ENCODE measurements at regions not wholly inside any gene's neighbourhood (a gene's known extent, or its start where the extent isn't known, plus 50 kb on each side); places are given as distances from the start of the nearest gene placed in this dataset.
"Not testable (repeated sequence)": the region's sequence is repeated elsewhere in the genome, so short reads cannot be mapped to it uniquely, and the experiment has no call there.

DNA sequence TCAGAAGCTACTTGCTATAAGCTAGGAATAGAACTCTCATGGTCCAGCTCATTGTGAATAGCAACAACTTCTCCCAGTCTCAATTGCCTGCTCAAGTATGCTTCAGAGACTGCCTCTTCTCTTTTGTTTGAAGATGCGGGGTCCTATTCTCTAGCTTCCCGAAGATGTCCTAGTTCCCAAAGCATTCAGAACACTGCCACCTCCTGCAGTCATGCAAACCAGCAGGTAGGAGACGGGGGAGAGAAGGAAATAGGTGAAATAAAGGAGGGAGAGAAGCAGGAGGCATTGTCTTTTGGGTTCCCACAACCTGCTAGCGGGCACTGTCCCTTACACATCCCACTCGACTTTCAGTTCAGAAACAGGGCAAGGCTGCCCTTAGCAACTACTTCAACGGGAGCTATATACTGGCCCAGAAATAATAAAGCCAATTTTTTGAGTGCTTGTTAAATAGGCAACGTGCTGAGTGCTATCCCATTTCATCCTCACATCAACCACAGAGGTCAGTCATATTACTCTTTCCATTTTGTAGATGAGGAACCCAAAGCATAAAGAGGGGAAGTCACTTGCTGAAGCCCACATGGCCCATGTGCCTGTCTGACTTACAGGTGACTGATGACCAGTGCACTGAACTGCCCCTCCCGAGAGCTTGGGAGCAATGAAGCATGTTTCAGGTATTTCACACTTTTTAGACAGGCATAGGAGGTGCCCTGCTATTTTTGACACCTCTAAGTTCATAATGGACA is 61.9 kb upstream of the ATXN1 start:
- no peak for DNase-seq

DNA sequence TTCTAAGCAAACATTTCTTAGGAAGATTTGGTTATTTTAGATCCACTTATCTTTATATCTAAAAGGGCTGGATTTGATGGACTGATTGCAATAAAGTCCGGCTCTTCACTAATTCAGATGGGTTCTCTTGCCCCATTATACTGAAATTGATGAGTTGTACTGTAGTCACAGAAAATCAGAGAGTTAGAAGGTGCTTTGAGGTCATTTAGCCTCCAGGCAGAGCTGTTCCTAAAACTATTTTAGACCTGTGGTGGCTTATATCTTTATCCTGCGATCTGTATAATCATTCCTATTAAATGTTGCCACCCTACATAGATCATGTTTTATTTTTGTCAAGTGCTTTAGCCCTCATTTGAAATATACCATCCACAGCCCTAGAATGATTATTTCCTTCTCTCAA is 61.3 kb upstream of the ATXN1 start:
- no peak for DNase-seq

DNA sequence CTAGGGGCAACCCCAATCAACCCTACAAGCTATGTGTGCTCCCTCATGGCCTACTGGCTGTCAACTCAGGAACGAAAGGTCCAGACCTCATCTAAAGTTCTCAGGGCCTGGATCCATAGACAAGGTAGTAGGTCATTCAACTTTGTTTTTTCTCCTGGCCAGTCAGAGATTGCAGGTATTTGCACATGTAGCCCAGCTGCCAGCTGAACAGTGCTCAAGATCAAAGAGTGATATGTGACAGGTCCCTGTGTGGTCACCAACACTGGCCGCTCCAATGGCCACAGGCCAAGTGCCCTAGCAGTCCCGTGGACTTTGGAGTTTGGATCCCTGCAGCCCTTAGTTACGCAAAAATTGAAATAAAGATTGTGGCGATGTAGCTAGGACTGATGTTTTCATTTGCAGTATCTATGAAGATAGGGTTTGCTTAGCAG is 60.6 kb upstream of the ATXN1 start:
- no peak for DNase-seq

DNA sequence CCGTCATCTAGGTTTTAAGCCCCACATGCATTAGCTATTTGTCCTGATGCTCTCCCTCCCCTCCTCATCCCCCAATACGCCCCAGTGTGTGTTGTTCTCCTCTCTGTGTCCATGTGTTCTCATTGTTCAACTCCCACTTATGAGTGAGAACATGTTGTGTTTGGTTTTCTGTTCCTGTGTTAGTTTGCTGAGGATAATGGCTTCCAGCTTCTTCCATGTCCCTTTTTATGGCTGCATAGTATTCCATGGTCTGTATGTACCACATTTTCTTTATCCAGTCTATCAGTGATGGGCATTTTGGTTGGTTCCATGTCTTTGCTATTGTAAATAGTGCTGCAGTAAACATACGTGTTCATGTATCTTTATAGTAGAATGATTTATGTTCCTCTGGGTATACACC is 59.0 kb upstream of the ATXN1 start:
- not testable (repeated sequence) for DNase-seq

DNA sequence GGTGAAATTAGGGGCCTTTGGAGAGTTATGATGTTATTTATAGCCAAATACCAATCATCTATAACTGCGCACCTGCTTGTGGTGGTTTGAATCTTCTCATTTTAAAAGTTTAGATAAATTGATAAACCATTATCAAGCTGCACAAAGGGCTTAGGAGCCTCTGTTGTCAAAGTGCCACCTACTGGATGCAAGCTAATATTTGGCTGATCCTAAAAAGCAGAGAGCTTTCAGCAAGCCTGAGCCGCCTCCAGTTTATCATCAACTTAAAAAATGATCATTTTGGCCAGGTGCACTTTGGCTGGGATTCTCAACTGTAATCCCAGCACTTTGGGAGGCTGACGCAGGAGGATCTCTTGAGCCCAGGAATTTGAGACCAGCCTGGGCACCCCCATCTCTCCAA is 58.5 kb upstream of the ATXN1 start:
- no peak for DNase-seq

DNA sequence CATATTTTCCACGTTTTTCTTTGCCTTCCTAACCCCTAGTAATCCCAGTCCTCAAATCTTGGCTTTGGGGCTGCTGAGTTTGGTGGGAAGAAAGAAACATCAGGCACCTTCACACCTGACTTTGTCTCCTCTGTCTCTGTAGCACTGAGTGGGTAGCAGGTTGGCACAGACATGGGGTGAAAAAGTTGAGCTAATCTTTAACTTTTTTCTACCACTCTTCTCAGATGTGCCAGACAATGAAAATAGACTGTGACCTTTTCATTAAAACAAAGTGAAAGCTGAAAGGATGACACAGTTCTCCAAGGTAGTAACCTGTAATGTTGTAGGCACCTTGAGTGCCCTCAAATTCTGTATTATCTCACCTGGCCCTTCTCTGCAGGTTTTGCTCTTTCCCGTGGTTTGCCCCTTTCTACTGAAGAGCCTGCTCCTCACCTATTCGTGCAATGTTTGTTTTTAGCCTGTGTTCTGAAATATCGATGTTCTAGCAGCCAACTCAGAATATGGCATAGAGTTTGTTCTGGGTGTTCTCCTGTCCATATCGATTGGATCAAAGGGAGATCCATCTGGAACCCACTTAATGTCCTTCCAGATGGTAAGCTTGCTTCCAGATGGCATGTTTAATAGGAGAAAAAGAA is 57.8 kb upstream of the ATXN1 start:
- DNase-seq = no peak

DNA sequence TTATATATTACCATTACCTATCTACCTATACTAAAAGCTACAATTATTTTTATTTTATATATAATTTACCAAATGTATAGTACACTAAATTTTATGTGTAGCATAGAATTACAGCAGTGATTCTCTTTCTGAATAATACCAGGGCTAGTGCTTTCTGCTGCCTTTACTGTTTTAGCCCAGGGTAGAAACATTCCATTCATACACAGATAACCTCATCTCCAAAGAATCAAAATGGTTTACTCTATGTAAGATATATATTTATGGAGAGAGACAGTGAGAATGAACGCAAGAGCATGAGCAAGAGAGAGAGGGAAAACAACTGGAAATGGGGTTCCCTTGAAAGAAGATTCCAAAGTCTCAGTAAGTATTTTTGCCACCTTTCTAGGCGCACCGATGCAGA is 56.3 kb upstream of the ATXN1 start:
- no peak for DNase-seq

DNA sequence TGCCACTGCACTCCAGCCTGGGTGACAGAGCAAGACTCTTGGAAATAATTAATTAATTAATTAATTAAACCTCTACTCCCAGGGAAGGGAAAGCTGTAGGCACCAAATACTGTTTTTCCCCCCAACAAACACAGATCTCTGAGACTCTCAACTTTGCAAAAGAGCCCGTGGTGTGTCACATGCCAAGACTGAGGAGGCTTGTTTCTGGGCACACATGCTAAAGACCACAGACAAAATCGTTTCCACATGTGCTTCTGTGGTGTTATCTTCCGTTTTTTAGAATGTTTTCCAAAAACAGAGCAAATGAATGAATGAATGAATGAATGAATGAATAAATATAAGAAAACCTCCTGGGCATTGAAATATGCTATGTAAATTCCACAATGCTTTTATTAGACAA is 55.6 kb upstream of the ATXN1 start:
- no peak for DNase-seq

DNA sequence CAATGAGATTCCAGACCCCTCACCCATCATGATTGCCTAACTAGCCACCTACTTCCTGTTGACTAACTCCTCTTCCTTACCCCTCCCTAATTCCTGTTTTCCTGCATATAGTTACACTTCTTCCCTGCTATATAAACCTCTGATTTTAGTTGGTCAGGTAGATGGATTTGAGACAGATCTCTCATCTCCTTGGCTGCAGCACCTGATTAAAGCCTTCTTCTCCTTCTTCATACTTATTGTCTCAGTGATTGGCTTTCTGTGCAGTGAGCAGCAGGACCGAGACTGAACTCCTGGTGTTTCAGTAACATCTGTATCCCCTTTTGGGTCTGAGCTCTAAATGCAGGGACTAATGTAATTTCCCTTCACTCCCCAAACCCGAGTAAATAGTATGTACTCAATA is 51.7 kb upstream of the ATXN1 start:
- no peak for DNase-seq

DNA sequence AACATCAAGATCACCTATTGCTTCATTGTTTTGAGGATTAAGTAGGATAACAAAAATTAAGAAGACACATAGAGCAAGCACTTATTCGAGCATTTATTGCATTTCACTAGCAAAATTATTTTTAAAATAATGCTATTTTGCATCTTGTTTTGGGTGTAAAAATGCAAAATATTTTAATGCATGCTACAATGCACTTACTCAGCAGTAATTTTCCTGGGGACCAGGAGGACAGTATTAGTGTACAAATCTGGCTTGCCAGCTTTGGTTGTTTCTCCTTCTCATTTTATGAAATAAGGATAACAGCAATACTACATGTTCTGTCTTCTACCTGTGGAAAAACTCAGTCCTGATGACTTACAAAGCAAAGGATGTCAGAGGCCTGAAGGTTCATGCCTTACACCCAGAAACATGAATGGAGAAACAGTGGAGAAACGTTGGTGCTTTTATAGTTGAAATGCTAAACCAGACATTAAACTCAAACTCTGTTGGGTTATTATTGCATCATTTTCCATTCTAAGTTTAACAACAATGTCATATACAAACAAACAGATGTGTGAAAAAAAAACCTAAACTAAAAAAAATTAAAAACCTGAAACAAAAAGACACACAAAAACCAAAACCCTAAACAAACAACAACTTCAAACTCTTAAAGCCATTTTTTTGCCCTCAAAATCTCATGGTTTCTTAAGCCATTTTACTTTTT is 50.2 kb upstream of the ATXN1 start:
- DNase-seq = no peak

All from NCI-H774 (cell line).